ENCODE measurements at regions not wholly inside any gene's neighbourhood (a gene's known extent, or its start where the extent isn't known, plus 50 kb on each side); places are given as distances from the start of the nearest gene placed in this dataset.
"Not testable (repeated sequence)": the region's sequence is repeated elsewhere in the genome, so short reads cannot be mapped to it uniquely, and the experiment has no call there.

GRCh38 chr14:40219032-40219431, 786.8 kb upstream of the FBXO33 start:
- no peak for DNase-seq

GRCh38 chr14:40218282-40218941, 786.2 kb upstream of the FBXO33 start:
- peak in 1 of 2 donors; percentile 59 for DNase-seq

- DNase-seq: no peak
Observed at GRCh38 chr14:40216976-40217375, 784.7 kb upstream of the FBXO33 start.

GRCh38 chr14:40216408-40216807, 784.2 kb upstream of the FBXO33 start:
- not testable (repeated sequence) for DNase-seq

GRCh38 chr14:40213701-40214100, 781.5 kb upstream of the FBXO33 start:
- DNase-seq: no peak

GRCh38 chr14:40204441-40205175, 772.4 kb upstream of the FBXO33 start:
- DNase-seq: no peak

GRCh38 chr14:40199101-40199500, 766.9 kb upstream of the FBXO33 start:
- no peak for DNase-seq

GRCh38 chr14:40197344-40197743, 765.1 kb upstream of the FBXO33 start:
- no peak for DNase-seq

GRCh38 chr14:40188006-40188405, 755.8 kb upstream of the FBXO33 start:
- DNase-seq: no peak

- DNase-seq: no peak
Observed at GRCh38 chr14:40164083-40164482, 731.9 kb upstream of the FBXO33 start.

GRCh38 chr14:40139657-40140056, 707.4 kb upstream of the FBXO33 start:
- DNase-seq: no peak

- no peak for DNase-seq
Observed at GRCh38 chr14:40133463-40133862, 701.2 kb upstream of the FBXO33 start.

- no peak for DNase-seq
Observed at GRCh38 chr14:40129159-40129558, 696.9 kb upstream of the FBXO33 start.

GRCh38 chr14:40123816-40124215, 691.6 kb upstream of the FBXO33 start:
- DNase-seq: no peak

GRCh38 chr14:40122968-40123648, 690.9 kb upstream of the FBXO33 start:
- DNase-seq: no peak

- DNase-seq: no peak
Observed at GRCh38 chr14:40119765-40120164, 687.5 kb upstream of the FBXO33 start.

- no peak for DNase-seq
Observed at GRCh38 chr14:40119321-40119720, 687.1 kb upstream of the FBXO33 start.

- DNase-seq: no peak
Observed at GRCh38 chr14:40115583-40115982, 683.4 kb upstream of the FBXO33 start.

GRCh38 chr14:40113671-40114070, 681.4 kb upstream of the FBXO33 start:
- DNase-seq: no peak

GRCh38 chr14:40100544-40101196, 668.4 kb upstream of the FBXO33 start:
- DNase-seq: no peak

- DNase-seq: no peak
Observed at GRCh38 chr14:40099316-40099715, 667.1 kb upstream of the FBXO33 start.

- no peak for DNase-seq
Observed at GRCh38 chr14:40098468-40098867, 666.2 kb upstream of the FBXO33 start.

- DNase-seq: no peak
Observed at GRCh38 chr14:40096968-40097367, 664.7 kb upstream of the FBXO33 start.

- no peak for DNase-seq
Observed at GRCh38 chr14:40093800-40094199, 661.6 kb upstream of the FBXO33 start.
